ENCODE measurements at regions not wholly inside any gene's neighbourhood (a gene's known extent, or its start where the extent isn't known, plus 50 kb on each side); places are given as distances from the start of the nearest gene placed in this dataset.

DNA sequence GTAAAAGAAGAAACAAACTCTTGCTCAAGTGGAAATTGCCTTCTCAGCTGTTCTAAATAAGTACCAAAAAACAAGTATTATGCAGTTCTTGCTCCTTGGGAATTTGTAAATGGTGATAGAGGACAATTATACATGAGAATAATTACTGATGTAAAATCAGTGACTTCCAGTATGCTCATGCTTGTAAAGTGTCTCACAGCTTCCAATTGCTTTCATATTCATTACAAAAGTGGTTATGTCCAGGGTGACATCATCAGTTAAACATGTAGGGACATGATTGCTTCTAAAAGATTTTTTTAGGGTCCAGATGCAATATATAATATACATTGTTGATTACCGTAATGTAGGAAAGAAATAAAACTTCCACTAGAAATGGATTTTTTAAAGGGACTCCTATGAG is 122.8 kb upstream of the B3GAT2 start:
- TF ChIP-seq, protein P1, sequence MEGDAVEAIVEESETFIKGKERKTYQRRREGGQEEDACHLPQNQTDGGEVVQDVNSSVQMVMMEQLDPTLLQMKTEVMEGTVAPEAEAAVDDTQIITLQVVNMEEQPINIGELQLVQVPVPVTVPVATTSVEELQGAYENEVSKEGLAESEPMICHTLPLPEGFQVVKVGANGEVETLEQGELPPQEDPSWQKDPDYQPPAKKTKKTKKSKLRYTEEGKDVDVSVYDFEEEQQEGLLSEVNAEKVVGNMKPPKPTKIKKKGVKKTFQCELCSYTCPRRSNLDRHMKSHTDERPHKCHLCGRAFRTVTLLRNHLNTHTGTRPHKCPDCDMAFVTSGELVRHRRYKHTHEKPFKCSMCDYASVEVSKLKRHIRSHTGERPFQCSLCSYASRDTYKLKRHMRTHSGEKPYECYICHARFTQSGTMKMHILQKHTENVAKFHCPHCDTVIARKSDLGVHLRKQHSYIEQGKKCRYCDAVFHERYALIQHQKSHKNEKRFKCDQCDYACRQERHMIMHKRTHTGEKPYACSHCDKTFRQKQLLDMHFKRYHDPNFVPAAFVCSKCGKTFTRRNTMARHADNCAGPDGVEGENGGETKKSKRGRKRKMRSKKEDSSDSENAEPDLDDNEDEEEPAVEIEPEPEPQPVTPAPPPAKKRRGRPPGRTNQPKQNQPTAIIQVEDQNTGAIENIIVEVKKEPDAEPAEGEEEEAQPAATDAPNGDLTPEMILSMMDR (conservative IDR thresholded peaks at IDR 0.05), result no peak
- H3K27me3 Mint-ChIP-seq, result no peaks in the 10 kb centered on the region
- DNase-seq (ENCODE audit: extremely low spot score, unreplicated experiment), result no peak
- no peaks in the 10 kb centered on the region for H3K9me3 Mint-ChIP-seq
- no peak overlapping the region for H3K27ac Mint-ChIP-seq
- no peaks in the 10 kb centered on the region for H3K4me1 Mint-ChIP-seq (ENCODE audit: unreplicated experiment)
- no peaks in the 10 kb centered on the region for H3K36me3 Mint-ChIP-seq
- H3K4me3 Mint-ChIP-seq, result no peak overlapping the region

DNA sequence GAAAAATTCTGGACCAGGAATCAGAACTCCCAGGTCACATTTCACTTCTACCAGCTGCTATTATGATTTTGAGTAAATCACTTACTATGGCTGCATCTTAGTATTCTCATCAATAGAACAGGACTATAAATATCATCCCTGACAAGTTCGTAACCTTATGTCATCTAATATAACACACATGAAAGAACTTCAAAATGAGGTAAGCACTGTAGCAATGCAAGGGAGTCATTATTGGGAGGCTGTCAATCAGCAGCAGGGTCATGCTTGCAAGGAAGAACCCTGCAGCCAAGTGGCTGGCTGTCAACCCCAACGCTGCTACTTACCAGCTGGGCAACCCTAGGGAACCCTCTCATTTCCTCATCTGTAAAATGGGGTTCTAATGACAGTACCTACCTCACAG is 123.3 kb upstream of the B3GAT2 start:
- Mint-ChIP-seq H3K9me3 (no peaks in the 10 kb centered on the region), H3K4me3 (no peak overlapping the region), H3K36me3 (no peaks in the 10 kb centered on the region), H3K4me1 (ENCODE audit: unreplicated experiment) (no peaks in the 10 kb centered on the region), H3K27ac (no peak overlapping the region), H3K27me3 (no peaks in the 10 kb centered on the region)
- TF ChIP-seq, protein P1 (conservative IDR thresholded peaks at IDR 0.05), result no peak
- no peak for DNase-seq (ENCODE audit: extremely low spot score, unreplicated experiment)

DNA sequence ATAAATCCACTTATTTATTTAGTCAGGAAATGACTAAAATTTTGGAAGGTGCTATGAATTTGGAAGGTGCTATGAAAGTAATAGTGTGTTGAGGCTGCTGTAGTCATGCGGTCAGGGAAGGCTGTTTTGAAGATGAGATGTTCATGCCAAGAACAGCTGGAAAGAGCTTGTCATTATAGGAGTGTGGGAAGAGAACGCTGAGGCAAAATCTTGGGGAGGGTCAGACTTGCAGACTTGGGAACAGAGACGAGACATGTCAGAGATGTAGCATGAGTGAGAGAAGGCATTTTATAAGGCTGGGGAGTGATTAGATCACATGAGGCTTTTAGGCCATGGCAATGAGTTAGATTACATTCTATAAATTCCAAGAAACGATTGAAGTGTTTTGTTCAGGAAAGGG is 124.0 kb upstream of the B3GAT2 start:
- H3K4me1 Mint-ChIP-seq (ENCODE audit: unreplicated experiment), result no peaks in the 10 kb centered on the region
- TF ChIP-seq, protein P1 (conservative IDR thresholded peaks at IDR 0.05), result no peak
- H3K9me3 Mint-ChIP-seq, result no peaks in the 10 kb centered on the region

DNA sequence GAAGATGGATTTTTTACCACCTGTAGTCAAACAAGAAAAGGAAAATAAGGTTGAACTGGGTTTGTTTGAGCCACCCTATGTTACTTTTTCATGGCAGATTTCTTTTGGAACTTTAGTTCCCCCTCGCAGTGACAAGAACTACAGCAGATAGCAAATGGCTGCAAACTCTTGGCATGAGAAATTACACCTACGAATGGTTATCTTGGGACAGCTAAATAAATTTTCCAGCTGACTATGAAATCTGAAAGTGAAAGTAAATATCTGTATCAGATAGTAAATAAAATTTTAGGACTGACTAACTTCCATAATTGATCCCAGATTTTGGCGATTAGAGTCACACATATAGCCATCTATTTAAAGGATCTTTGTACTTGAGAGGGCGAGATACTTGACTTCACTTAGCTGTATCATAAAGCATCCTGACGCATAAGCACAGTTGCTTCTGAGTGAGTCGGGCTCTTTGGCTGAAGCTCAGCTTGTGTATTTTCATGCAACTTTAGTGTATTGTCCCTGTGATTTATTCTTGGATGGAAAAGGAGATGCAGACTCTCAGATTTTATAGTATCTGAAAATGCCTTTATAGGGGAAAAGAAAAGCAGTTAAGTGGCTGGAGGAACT is 125.3 kb upstream of the B3GAT2 start:
- no peak for DNase-seq (ENCODE audit: extremely low spot score, unreplicated experiment)
- TF ChIP-seq, protein P1 (conservative IDR thresholded peaks at IDR 0.05), result no peak

More for the DNA sequence above, 124.0 kb upstream of the B3GAT2 start:
- no peak for DNase-seq (ENCODE audit: extremely low spot score, unreplicated experiment)
- Mint-ChIP-seq H3K27me3 (no peaks in the 10 kb centered on the region), H3K36me3 (no peaks in the 10 kb centered on the region), H3K27ac (no peak overlapping the region), H3K4me3 (no peak overlapping the region)

DNA sequence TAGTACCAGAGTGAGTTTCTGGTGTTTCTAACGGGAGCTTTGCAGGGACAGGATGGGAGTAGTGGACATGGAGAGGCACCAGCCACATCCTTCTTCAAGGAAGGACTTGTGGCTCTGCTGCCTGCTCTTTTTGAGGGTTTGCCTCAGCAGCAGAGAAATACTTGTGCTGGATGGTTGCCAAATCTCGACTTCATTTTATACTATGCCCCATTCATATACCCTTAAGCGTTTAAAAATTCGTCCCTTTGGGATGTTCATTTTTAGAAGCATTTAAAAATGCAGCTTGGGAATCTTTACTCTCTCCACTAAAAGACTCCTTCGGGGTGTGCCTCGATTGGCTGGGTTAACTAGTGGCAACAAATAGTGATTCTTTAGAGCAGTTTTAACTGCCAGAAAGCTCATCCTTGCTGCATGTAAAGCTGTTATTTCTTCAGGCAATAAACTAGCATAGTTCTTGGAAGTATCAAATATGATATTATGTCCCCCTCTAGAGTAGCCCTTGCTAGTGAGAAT is 126.5 kb upstream of the B3GAT2 start:
- no peaks in the 10 kb centered on the region for H3K9me3 Mint-ChIP-seq
- TF ChIP-seq, protein P1 (conservative IDR thresholded peaks at IDR 0.05), result no peak
- H3K4me1 Mint-ChIP-seq (ENCODE audit: unreplicated experiment), result no peaks in the 10 kb centered on the region
- no peak overlapping the region for H3K4me3 Mint-ChIP-seq
- no peak overlapping the region for H3K27ac Mint-ChIP-seq
- no peaks in the 10 kb centered on the region for H3K27me3 Mint-ChIP-seq
- DNase-seq (ENCODE audit: extremely low spot score, unreplicated experiment), result no peak
- no peaks in the 10 kb centered on the region for H3K36me3 Mint-ChIP-seq

More for the DNA sequence above, 125.3 kb upstream of the B3GAT2 start:
- H3K27me3 Mint-ChIP-seq, result no peaks in the 10 kb centered on the region
- no peak overlapping the region for H3K27ac Mint-ChIP-seq
- no peaks in the 10 kb centered on the region for H3K9me3 Mint-ChIP-seq
- no peaks in the 10 kb centered on the region for H3K36me3 Mint-ChIP-seq
- no peaks in the 10 kb centered on the region for H3K4me1 Mint-ChIP-seq (ENCODE audit: unreplicated experiment)
- H3K4me3 Mint-ChIP-seq, result no peak overlapping the region
